ENCODE measurements at regions not wholly inside any gene's neighbourhood (a gene's known extent, or its start where the extent isn't known, plus 50 kb on each side); places are given as distances from the start of the nearest gene placed in this dataset.

DNA sequence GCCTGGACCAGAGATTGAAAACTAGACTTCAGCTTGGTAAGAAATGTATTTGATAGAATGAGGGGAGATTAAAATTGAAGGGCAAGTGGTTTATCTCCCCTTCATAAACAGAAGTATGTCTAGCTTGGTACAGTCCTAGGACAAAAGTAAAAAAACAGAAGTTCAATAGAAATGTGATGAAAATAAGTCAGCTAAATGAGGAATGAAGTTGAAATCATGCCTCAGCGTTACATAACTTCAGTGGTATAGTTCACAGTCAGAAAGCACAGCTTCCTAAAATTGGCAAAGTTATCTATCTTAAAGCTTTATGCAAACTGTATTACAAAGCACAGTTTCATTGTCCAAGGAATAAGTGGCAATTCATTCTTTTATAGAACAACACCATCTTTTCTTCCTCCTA is 90.2 kb upstream of the SYT10 start:
- TF ChIP-seq, protein P1, sequence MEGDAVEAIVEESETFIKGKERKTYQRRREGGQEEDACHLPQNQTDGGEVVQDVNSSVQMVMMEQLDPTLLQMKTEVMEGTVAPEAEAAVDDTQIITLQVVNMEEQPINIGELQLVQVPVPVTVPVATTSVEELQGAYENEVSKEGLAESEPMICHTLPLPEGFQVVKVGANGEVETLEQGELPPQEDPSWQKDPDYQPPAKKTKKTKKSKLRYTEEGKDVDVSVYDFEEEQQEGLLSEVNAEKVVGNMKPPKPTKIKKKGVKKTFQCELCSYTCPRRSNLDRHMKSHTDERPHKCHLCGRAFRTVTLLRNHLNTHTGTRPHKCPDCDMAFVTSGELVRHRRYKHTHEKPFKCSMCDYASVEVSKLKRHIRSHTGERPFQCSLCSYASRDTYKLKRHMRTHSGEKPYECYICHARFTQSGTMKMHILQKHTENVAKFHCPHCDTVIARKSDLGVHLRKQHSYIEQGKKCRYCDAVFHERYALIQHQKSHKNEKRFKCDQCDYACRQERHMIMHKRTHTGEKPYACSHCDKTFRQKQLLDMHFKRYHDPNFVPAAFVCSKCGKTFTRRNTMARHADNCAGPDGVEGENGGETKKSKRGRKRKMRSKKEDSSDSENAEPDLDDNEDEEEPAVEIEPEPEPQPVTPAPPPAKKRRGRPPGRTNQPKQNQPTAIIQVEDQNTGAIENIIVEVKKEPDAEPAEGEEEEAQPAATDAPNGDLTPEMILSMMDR (IDR thresholded peaks at IDR 0.05) = no peak
- no peak for TF ChIP-seq POLR2A (IDR thresholded peaks at IDR 0.05)
